Stimulated activated CD4-positive, alpha-beta T cell treated with anti-CD3 and anti-CD28 coated beads, TNF-alpha, amount 100 ng/mL, for 4 hours (primary cell): ENCODE measurements at regions not wholly inside any gene's neighbourhood (a gene's known extent, or its start where the extent isn't known, plus 50 kb on each side); places are given as distances from the start of the nearest gene placed in this dataset.
"Not testable (repeated sequence)": the region's sequence is repeated elsewhere in the genome, so short reads cannot be mapped to it uniquely, and the experiment has no call there.

ENCODE experiments used
- DNase-seq, 3 experiments: peaks; one replicate each; pipeline ENCODE4 v3.0.0-alpha.2; 2020; ENCODE audit warnings: low read depth in 3 of 3

DNA sequence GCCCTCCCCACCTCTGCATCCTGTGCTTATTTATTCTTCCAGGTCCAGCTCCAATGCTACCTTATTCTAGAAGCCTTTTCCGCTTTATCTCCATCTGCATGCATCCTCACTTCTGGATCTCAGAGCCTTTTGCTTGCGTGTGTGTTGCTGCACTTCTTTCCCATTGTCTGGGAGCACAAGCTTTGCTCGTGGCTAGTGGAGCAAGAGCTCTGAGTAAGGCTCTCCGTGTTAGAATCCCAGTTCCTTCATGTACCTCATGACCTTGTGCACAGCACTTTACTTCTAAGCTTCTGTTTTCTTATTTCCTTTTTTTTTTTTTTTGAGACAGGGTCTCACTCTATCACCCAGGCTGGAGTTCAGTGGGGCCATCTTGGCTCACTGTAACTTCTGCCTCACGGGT is 140.0 kb upstream of the POU3F1 start:
- no peak for DNase-seq

DNA sequence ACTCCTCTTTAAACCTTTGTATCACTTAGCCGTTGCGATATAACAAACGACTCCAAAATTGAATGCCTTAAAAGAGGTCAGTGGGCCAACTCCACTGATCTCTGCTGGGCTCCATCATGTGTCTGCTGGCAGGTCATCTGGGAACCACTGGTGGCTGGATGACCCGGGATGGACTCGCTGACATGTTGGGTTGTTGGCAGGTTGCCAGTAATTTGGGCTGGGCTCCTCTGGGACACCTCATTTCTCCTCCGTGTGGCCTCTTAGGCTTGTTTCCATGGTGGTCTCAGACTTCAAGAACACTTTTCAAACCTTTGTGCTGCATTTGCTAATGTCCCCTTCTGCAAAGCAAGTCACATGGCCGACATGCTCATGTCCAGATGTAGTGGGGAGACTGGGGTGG is 139.3 kb upstream of the POU3F1 start:
- no peak for DNase-seq

GRCh38 chr1:38183747-38184146 is 137.2 kb upstream of the POU3F1 start:
- no peak for DNase-seq

DNA sequence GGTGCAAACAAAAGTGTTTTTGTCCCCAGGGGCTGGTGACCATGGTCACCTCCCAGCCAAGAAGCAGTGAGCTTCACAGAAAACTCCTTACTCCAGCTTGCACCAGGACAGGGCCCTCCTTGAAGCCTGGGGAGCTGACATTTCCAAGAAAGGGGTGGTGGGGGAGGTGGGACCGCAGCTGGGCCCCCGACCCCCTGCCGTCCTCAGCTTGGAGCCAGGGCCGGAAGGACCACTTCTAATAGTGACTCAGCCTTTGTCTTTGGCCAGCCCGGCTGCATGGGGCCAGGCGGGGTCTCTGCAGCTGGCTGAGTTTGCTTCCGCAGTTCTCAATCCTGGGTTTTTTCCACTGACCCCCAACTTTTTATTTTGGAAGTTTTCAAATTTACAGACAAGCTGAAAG is 136.5 kb upstream of the POU3F1 start:
- no peak for DNase-seq

DNA sequence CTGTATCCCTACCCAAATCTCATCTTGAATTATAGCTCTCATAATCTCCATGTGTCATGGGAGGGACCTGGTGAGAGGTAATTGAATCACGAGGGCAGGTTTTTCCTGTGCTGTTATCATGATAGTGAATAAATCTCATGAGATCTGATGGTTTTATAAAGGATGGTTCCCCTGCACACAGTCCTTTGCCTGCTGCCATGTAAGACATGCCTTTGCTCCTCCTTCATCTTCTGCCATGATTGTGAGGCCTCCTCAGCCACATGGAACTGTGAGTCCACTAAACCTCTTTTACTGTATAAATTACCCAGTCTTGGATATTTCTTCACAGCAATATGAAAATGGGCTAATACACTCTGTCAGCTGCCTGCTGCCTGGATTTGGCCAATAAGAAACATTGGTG is 133.8 kb upstream of the POU3F1 start:
- not testable (repeated sequence) for DNase-seq

DNA sequence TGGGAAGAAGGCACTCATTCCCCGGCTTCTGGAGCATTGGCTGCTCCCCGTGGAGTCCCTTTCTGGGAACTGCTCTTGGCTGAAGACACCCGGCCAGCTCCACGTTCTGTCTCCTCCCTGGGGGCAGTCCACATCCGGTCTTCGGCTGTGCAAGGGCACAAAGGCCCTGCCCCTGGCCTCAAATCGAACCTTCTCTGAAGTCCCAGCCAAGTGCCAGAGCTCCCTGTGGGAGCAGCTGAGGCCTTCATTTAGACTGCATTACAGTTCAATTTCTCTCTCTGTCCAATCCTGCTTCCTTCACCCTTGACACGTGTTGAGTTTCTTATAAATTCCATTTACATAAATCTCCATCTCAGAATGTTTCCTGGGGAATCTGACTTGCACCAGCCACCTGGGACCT is 132.9 kb upstream of the POU3F1 start:
- DNase-seq, result no peak

DNA sequence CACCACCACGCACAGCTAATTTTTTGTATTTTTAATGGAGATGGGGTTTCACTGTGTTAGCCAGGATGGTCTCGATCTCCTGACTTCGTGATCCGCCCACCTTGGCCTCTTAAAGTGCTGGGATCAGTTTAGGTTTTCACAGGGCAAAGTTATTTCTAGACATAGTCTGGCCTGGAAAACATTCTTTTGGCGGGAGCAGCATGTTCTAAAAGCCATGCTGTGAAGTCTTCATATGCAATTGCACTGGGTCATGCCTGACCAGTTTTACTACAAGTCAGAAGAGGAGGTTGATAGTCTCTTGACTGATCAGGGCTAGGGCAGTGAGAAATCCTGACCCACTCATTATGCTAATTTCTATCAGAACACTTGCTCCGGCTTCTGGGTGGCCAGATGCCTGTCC is 131.6 kb upstream of the POU3F1 start:
- DNase-seq, result no peak

GRCh38 chr1:38175121-38175520 is 128.5 kb upstream of the POU3F1 start:
- no peak for DNase-seq

GRCh38 chr1:38173848-38174247 is 127.3 kb upstream of the POU3F1 start:
- no peak for DNase-seq

DNA sequence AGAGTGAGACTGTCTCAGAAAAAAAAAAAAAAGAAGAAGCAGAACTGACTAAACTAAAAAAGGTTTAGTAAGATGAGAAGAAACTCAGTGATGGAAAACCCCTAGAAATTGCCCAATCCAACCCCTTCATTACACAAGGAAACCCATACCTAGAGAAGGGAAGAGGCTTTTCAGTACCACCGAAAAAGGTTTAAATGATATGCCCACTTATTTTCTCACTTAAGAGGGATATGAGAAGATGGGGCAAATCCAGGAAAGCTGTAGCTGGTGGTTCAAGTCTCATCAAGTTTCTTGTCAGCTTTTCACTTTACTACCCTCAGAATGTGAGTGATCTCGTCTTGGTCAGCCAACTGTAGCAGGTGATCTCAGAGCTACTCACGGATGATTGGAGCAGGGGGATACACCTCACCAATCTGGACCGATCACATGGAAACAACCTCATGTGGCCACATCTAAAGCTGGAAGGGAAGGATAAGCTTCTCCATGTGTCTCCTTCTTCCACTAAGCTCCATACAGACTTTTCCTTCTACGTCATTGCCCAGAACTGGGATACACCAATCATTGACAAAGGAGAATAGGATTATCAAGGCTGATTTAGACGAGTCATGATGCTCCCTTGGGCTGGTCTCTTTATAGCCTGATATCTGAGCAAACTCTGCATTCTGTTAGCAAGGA is 126.7 kb upstream of the POU3F1 start:
- no peak for DNase-seq

DNA sequence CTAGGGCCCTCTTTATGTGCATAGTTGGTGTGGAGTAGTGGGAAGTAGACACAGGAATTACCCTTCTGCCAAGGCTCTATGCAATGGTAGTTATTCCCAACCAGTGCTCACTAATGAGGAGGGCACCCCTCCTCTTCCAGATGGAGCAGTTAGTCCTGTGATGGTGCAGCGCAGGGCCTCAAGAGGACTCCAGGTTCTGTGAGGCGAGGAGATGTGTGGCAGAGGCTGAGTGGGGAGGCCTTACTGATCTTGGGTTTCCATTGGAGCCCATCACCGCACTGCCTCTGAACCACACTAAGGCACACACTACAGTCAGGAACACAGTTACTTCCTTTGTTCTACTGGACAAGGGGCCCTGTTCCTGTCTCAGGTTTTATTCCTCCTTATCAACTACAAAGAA is 122.5 kb upstream of the POU3F1 start:
- no peak for DNase-seq

DNA sequence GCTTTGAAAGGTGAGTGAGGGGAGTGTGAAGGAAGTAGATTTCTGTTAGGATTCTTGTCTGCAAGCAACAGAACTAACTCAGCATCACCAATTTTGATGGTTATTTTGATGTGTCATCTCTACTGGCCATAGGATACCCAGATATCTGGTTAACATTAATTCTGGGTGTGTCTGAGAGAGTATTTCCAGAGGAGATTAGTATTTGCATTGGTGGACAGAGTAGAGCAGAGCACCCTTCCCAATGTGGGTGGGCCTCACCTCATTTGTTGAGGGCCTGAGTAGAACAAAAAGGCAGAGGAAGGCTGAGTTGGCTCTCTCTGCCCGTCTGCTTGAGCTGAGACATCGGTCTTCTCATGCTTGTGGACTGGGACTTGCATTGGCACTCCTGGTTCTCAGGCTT is 121.8 kb upstream of the POU3F1 start:
- no peak for DNase-seq

DNA sequence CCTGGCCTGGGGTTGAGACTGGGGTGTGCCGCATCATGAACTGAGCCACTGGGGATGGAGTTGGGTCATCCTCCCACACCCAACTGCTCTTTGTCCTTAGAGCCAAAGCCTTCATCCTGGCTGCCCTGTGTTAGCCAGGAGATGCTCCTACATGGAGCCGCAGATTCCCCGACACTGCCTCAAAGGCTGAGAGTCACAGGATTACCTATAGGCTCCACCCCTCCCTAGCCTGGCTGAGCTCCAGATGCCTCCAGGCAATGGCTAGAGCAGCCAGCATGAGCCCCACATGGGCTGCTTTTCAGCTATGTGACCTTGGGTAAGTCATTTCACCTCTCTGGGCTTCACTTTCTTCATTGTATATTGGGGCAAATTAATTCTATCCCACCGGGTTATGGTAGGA is 119.9 kb upstream of the POU3F1 start:
- no peak for DNase-seq

DNA sequence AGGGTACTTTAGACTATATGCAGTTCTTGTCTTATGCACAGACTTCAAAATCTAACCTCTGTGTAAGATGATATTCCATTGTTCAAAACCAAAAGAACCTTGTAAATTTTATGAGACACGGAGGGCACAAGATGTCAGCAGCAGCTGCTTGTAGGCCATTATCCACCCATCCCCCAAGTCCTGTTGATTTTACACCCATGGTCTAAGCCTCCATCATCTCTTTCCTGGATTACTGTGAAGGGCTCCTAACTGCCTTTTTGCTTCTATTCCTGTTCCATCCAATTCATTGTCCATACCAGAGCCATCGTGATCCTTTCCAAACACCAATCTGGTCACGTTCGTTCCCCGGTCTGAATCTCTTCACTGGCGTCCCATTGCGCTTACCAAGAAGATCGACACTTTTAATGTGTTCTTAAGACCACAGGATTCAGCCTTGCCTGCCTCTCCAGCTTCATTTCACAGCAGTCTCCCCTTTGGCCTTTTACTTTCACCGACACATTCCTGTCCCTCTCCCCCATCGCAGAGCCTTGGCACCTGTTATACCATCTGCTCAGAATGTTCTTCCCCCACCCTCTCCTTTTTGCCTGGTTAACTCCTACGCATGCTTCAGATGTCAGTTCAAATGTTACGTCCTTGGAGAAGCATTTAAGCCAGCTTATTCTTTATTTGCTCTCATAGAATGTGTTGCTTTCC is 107.3 kb upstream of the POU3F1 start:
- DNase-seq, result no peak

- DNase-seq, result no peak
Measured at GRCh38 chr1:38153066-38153777, 106.6 kb upstream of the POU3F1 start.

DNA sequence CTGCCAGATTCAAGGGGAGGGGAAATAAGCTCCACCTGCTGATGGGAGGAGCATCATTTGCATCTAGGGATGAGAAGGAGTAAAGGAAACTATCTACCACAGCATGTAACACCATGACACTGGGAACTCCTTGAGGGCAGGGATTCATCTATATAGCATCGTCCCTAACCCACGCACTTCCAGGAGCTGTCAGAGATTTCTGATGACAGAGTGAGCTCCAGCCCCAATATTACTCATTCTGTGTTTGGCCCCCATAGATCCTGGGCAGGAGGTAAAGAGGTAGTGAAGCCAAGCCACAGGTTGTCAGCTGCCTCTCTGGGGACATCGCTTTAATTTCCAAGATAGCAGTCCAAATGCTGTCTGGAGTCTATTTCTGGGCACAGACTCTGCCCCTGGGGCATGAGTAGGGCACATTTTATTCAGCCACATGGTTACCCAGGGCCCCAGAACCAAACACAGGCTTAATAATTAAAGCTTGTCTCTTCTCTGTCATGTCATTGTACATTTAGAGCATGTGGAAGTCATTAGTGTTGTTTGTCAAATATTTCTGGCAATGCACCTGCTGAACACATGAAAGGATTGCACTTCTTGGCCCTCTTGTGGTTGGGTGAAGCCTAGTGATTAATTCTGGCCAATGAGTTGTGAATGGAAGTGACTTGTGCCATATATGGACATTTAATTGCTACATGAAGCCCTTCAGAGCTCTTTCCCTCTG is 105.9 kb upstream of the POU3F1 start:
- no peak for DNase-seq

GRCh38 chr1:38151399-38151798 is 104.8 kb upstream of the POU3F1 start:
- no peak for DNase-seq

DNA sequence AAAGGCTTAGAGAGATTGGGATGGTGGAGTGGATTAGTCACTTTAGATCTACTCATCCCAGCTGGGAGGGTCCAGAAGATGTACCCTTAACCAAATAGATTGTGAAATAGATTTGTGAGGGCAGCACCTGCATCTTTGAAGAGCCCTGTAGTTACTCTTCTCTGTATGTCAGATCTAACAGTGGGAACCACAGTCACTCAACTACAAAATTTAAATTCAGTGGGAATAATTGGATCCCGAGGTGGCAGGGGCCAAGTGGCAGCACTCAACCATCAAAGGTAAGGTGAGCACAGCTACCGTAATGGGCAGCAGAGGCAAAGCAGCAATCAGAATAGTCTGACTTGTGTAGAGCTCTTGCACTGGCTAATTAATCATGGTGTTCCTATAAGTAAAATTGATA is 99.5 kb upstream of the POU3F1 start:
- DNase-seq, result not testable (repeated sequence)

DNA sequence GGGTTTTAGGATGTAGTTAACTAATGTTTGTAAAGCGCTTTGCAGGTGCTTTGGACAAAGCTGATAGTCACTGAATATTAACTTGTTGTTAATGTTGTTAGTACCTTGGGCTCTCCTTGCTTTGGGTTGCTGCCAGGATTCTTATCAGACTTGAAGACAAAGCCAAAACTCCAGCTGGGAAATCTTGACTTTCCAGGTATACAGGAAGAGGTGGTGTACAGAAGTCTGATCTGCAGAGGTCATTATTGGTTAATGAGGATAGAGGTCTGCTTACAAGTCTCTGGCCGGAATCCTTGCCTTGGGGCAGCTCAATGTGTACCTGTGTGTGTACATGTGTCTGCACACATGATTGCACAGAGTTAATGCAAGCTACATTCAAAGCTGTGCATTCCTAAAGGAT is 96.0 kb upstream of the POU3F1 start:
- DNase-seq, result no peak

GRCh38 chr1:38141483-38141882 is 94.9 kb upstream of the POU3F1 start:
- DNase-seq, result no peak

DNA sequence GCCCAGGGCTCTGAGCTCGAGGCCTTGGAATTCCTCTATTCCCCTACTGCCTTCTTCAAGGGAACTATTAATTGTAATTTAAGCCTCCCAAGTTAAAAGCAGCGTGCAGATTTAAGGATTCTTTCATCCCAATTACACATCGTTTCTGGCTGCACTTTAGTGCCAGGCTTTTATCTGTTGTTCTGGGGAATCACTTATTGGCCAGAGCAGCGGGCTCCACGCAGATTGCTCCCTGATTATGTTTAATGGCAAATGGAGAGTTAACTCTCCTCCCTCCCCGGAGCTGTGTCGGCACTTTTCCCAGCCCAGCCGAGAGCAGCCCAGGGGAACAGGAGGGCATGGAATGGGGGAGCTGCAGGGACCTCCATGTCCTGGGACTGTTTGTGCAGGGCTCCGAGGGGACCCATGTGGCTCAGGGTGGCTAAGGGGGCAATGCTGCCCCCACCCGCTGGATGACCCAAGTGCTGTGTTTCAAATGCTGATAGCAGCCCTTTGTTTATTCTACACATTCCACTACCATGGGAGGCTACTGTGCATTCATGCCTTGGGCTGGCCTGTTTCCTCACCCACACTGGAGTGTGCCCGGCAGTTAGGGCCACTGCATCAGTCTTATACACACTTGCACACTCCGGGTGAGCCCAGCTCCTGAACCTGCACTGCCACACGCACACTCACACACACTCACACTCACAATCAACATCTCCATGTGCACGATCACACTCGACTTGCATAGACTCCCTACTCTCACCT is 93.3 kb upstream of the POU3F1 start:
- no peak for DNase-seq
